Upper lobe of left lung (tissue), 6 donors: ENCODE measurements at regions not wholly inside any gene's neighbourhood (a gene's known extent, or its start where the extent isn't known, plus 50 kb on each side); places are given as distances from the start of the nearest gene placed in this dataset.

Experiments used
- ATAC-seq, 2 donors: fragments of 200-7000 bp; cut with Tn5 transposase; one replicate each; pipeline ENCODE4 v1.9.1; 2022; ENCODE audit warnings: mild to moderate bottlenecking in 2 of 2, moderate library complexity in 2 of 2; ENCODE audit not compliant: low FRiP score in 2 of 2
- DNase-seq, 2 donors: peaks; one replicate each; pipeline ENCODE4 v3.0.0-alpha.2; 2019 to 2020
- H3K27ac ChIP-seq, 4 donors: fragments of 200-600 bp; sonication (generic); one replicate each; pipeline ENCODE4 v1.5.1; 2016 to 2019
- H3K27me3 ChIP-seq, 4 donors: fragments of 200-600 bp; sonication (generic); one replicate each; pipeline ENCODE4 v1.5.1; 2017 to 2019
- H3K36me3 ChIP-seq, 4 donors: fragments of 200-600 bp; sonication (generic); one replicate each; pipeline ENCODE4 v1.5.1; 2016 to 2019
- H3K4me1 ChIP-seq, 4 donors: fragments of 200-600 bp; sonication (generic); one replicate each; pipeline ENCODE4 v1.5.1; 2018 to 2019
- H3K4me3 ChIP-seq, 4 donors: fragments of 200-600 bp; sonication (generic); one replicate each; pipeline ENCODE4 v1.5.1; 2017 to 2019; ENCODE audit warnings: mild to moderate bottlenecking in 2 of 4, moderate library complexity in 1 of 4
- H3K9me3 ChIP-seq, 4 donors: fragments of 200-600 bp; sonication (generic); one replicate each; pipeline ENCODE4 v1.5.1; 2018 to 2019
- EP300 ChIP-seq, 4 donors: sonication (generic); formaldehyde crosslinking; IDR thresholded peaks; one replicate each; pipeline ENCODE4 v1.5.1; 2017; ENCODE audit warnings: antibody characterized with exemption in 4 of 4, control low read depth in 2 of 4
- POLR2A ChIP-seq, 4 donors: fragments of 450-650 bp; IDR thresholded peaks; one replicate each; pipeline ENCODE4 v1.5.1; 2016 to 2017; ENCODE audit warnings: antibody characterized with exemption in 4 of 4, mild to moderate bottlenecking in 2 of 4
- POLR2AphosphoS5 ChIP-seq, 2 donors: sonication (generic); formaldehyde crosslinking; IDR thresholded peaks; one replicate each; pipeline ENCODE4 v1.5.1; 2017; ENCODE audit warnings: antibody characterized with exemption in 2 of 2
- WGBS, 2 donors: methylation state at CpG; one replicate each; pipeline ENCODE4 v1.1.5; 2017 to 2018; 5-methylcytosine and 5-hydroxymethylcytosine counted together
- TF ChIP-seq, protein P1 (sequence below), 6 experiments: fragments of 450-650 bp in 4 of 6; fragments of 200-600 bp in 2 of 6; sonication (generic) in 2 of 6; IDR thresholded peaks; one replicate each; pipeline ENCODE4 v1.5.1; 2016 to 2019; ENCODE audit warnings: antibody characterized with exemption in 6 of 6
- donor health status: DM: no; HTN: no; CAD: no; lungs with moderate emphysema.
- donor health status: DM: no; HTN: yes; CAD: no; lungs with severe emphysema.

DNA sequence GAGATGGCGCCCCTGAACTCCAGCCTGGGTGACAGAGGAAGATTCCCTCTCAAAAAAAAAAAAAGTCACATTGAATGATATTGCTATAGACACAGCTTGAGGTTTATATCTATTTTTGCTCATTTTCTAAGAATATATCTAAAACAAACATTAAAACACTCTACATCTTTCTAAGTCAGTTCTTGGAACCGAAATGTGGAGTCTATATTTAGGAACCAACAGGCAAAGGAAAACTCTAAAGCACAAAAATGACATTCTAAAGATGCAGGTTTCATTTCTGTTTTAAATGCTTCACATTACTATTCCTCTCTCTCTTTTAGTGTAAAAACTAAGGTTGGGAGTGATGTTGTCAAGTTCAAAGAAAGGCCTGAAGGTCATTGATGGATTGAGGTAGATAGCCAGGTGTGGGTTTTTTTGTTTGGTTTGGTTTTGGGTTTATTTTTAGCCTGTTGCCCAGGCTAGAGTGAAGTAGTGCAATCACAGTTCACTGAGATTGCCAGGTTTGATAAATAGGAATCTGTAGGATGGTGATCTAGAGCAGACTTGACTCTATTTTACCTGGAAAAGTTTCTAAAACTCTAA is 194.0 kb upstream of the RBBP8 start:
- TF ChIP-seq POLR2A (IDR thresholded peaks at IDR 0.05) (no peak), EP300 (IDR thresholded peaks at IDR 0.05) (no peak), POLR2AphosphoS5 (IDR thresholded peaks at IDR 0.05) (no peak)
- TF ChIP-seq, protein P1, sequence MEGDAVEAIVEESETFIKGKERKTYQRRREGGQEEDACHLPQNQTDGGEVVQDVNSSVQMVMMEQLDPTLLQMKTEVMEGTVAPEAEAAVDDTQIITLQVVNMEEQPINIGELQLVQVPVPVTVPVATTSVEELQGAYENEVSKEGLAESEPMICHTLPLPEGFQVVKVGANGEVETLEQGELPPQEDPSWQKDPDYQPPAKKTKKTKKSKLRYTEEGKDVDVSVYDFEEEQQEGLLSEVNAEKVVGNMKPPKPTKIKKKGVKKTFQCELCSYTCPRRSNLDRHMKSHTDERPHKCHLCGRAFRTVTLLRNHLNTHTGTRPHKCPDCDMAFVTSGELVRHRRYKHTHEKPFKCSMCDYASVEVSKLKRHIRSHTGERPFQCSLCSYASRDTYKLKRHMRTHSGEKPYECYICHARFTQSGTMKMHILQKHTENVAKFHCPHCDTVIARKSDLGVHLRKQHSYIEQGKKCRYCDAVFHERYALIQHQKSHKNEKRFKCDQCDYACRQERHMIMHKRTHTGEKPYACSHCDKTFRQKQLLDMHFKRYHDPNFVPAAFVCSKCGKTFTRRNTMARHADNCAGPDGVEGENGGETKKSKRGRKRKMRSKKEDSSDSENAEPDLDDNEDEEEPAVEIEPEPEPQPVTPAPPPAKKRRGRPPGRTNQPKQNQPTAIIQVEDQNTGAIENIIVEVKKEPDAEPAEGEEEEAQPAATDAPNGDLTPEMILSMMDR (IDR thresholded peaks at IDR 0.05): no peak
- ATAC-seq (no peak), DNase-seq (no peak)
- 62 to 81% methylated on average over 2 of the region's 2 CpGs for WGBS, 2 donors
- H3K27me3 ChIP-seq: no peaks in the 10 kb centered on the region
- H3K4me3 ChIP-seq: no peak overlapping the region
- no peak overlapping the region for H3K27ac ChIP-seq
- H3K36me3 ChIP-seq: no peaks in the 10 kb centered on the region
- H3K4me1 ChIP-seq: no peaks in the 10 kb centered on the region
- no peaks in the 10 kb centered on the region for H3K9me3 ChIP-seq

DNA sequence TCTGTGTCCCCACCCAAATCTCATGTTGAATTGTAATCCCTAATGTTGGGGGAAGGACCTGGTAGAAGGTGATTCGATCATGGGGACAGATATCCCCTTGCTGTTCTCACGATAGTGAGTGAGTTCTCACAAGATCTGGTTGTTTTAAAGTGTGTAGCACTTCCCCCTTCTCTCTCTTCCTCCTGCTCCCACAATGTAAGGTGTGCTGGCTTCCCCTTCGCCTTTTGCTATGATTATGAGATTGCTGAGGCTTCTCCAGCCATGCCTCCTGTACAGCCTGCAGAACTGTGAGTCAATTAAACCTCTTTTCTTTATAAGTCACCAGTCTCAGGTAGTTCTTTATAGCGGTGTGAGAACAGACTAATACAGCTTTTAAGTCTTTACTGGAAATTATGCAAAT is 193.3 kb upstream of the RBBP8 start:
- Histone ChIP-seq H3K27me3 (no peaks in the 10 kb centered on the region), H3K9me3 (no peaks in the 10 kb centered on the region), H3K27ac (no peak overlapping the region), H3K36me3 (no peaks in the 10 kb centered on the region), H3K4me1 (no peaks in the 10 kb centered on the region), H3K4me3 (no peak overlapping the region)
- TF ChIP-seq, protein P1 (IDR thresholded peaks at IDR 0.05): no peak
- no peak for TF ChIP-seq POLR2AphosphoS5 (IDR thresholded peaks at IDR 0.05)
- no peak for TF ChIP-seq EP300 (IDR thresholded peaks at IDR 0.05)
- no peak for DNase-seq
- ATAC-seq: no peak
- WGBS, 2 donors: 75 to 80% methylated on average over 4 of the region's 4 CpGs

DNA sequence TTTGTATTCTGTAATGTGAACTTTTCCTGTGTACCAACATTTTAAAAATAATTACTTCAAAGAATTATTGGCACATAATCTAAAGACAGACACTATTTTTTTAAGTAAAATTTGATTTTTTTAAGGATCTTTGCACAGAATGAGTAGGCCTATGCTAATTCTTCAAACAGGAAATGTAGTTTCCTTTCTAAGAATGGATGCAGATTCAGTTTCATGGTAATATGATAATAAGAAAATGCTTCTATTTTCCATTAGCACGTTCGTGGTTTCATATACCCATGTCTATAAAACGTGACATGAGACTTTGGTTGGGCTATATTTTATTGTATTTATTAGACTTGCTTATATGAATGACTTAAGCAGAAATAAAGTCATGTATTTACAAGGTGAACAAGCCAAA is 191.8 kb upstream of the RBBP8 start:
- ATAC-seq (no peak), DNase-seq (no peak)
- no peaks in the 10 kb centered on the region for H3K9me3 ChIP-seq
- no peaks in the 10 kb centered on the region for H3K4me1 ChIP-seq
- no peak overlapping the region for H3K27ac ChIP-seq
- WGBS, 2 donors: 58 to 59% methylated on average over 3 of the region's 3 CpGs
- no peak overlapping the region for H3K4me3 ChIP-seq
- TF ChIP-seq, protein P1 (IDR thresholded peaks at IDR 0.05): no peak
- no peak for TF ChIP-seq POLR2A (IDR thresholded peaks at IDR 0.05)
- TF ChIP-seq EP300 (IDR thresholded peaks at IDR 0.05): no peak
- no peak for TF ChIP-seq POLR2AphosphoS5 (IDR thresholded peaks at IDR 0.05)
- H3K36me3 ChIP-seq: no peaks in the 10 kb centered on the region
- no peaks in the 10 kb centered on the region for H3K27me3 ChIP-seq

DNA sequence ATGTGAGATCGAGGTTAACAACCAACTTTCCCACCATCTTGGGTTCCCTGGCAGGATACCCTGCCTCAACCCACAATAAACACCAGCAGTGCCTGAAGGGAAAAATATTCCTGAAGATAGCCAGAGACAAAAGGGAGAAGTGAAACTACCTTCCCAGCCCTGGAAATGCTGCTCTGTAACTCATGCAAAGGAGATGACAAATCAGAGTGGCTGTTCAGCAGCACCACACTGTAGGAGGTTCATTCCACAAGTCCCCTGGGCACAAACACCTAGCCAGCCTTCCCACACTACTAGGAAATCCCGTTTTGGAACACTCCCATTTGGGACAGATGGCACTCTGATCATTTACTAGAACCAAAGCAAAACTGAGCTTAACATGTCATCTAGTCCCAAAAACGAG is 190.7 kb upstream of the RBBP8 start:
- Histone ChIP-seq H3K4me3 (no peak overlapping the region), H3K36me3 (no peaks in the 10 kb centered on the region), H3K27ac (no peak overlapping the region), H3K4me1 (no peaks in the 10 kb centered on the region), H3K27me3 (no peaks in the 10 kb centered on the region), H3K9me3 (no peaks in the 10 kb centered on the region)
- ATAC-seq (no peak), DNase-seq (no peak)
- 58 to 69% methylated on average over 3 of the region's 3 CpGs for WGBS, 2 donors
- TF ChIP-seq POLR2A (IDR thresholded peaks at IDR 0.05) (no peak), EP300 (IDR thresholded peaks at IDR 0.05) (no peak), POLR2AphosphoS5 (IDR thresholded peaks at IDR 0.05) (no peak)
- TF ChIP-seq, protein P1 (IDR thresholded peaks at IDR 0.05): no peak

DNA sequence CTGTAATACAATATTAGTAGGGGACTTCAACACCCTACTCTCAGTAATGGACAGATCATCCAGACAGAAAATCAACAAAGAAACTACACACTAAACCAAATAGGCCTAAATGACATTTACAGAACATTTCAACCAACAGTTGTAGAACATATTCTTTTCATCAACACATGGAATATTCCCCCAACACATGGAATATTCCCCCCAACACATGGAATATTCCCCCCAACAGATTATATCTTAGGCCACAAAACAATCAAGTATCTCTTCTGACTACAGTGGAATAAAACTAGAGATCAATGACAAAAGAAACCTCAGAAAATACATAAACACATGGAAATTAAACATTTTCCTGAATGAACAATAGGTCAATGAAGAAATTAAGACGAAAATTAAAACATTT is 187.2 kb upstream of the RBBP8 start:
- ATAC-seq (no peak), DNase-seq (no peak)
- Histone ChIP-seq H3K27ac (no peak overlapping the region), H3K4me1 (no peaks in the 10 kb centered on the region), H3K4me3 (no peak overlapping the region), H3K36me3 (no peaks in the 10 kb centered on the region), H3K9me3 (no peaks in the 10 kb centered on the region), H3K27me3 (no peaks in the 10 kb centered on the region)
- 71 to 86% methylated on average over 1 of the region's 1 CpG for WGBS, 2 donors
- TF ChIP-seq POLR2AphosphoS5 (IDR thresholded peaks at IDR 0.05) (no peak), EP300 (IDR thresholded peaks at IDR 0.05) (no peak)
